NCI-H82 treated with DMSO at 0.1 percent for 48 hours (cell line): ENCODE measurements at regions not wholly inside any gene's neighbourhood (a gene's known extent, or its start where the extent isn't known, plus 50 kb on each side); places are given as distances from the start of the nearest gene placed in this dataset.
A peak's percentile ranks its signal among the peaks of the same experiment; 100 is the strongest.

Source experiments
- DNase-seq: peaks from one replicate; lab custom pipeline; 2025; ENCODE audit not compliant: unreplicated experiment; lab: John Stamatoyannopoulos, UW

DNA sequence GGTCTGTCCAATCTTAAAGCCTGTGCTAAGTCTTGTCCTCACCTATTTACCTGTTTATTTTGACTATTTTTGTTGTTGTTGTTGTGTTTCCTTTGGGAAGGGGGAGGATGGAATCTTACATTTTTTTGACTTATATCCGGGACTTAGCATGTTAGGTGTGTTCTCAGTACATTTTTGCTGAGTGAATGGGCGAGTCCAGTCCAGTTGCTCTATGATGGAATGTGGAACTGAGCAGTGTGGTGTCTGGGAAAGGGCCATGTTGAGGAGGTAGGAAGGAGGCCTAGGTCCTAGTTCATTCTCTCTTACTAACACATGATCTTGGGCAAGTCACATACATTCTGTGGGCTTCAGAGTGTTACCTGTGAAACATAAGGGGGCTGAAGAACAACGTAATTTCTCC, 80.9 kb upstream of the SLC38A2 start:
- DNase-seq = no peak

DNA sequence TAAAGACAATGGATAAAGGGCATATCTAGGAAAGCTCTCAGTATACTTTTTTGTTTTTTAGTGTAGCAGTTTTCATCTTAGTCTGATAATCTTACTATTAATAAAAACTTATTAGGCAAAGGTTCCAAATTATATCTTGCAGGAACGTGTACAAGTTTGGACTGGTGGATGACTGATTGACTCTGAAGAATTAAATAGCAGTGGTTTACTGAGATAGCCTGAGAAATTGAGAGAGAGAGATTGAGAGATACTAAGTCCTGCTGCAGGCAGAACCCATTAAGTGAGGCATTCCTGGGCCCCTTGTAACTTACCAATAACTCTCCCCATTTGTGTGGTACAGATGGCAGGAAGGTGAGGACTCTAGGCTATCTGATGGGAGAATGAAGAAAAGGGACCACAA, 80.2 kb upstream of the SLC38A2 start:
- DNase-seq = no peak

DNA sequence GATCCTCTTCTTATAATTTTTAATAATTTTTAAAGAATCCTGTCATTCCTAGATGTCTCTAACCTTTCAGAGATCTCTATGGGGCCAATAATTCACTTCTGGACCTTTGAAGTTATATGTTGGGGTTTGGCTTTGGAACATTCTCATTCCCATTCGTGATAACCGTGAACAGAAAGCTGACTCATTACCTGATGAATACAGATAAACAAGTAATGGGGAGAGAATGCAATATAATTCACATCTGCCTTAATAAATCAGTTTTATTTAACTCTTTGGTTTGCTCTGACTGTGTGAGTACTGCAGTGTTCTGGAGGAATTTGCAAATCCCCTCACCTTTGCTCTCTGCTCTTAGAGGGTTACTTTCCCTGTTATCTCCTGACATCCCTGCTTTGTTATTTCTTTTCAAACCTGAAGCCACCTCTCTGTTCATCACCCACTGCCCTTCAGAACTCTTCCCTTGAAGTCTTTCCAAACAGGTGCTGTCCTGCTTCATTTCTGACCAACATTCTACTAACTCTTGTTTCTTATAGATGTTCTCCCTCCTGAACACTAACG, 79.6 kb upstream of the SLC38A2 start:
- DNase-seq = no peak

DNA sequence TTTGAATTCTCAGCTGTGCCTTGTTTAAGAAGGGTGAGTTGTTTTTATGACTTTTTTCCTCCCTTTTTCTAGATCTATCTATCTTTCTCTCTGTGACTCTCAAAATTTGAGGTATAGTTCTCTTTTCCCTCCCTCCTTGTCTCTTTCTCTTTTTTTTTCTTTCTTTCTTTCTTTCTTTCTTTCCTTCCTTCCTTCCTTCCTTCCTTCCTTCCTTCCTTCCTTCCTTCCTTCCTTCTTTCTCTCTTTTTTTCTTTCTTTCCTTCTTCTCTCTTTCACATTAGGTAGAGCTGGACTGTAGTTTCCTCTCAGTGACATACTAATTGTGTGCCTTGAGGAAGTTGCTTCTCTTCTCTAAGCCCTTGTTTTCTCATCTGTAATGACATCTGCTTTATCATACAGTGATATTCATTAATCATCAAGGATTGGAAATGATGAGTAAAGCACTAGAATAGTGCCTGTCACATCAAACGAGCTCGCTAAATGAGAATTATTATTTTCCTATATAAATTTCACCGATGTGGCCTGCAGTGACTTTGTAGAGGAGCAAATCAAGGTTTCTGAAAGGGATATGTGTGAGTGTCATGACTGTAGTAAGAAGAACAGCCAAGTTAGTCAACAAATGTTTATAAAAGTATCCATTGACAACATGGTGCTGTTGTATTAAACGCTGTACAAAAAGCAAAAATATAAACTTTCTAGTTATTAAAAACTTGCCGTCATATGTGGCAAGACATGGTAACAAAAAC, 78.9 kb upstream of the SLC38A2 start:
- no peak for DNase-seq

DNA sequence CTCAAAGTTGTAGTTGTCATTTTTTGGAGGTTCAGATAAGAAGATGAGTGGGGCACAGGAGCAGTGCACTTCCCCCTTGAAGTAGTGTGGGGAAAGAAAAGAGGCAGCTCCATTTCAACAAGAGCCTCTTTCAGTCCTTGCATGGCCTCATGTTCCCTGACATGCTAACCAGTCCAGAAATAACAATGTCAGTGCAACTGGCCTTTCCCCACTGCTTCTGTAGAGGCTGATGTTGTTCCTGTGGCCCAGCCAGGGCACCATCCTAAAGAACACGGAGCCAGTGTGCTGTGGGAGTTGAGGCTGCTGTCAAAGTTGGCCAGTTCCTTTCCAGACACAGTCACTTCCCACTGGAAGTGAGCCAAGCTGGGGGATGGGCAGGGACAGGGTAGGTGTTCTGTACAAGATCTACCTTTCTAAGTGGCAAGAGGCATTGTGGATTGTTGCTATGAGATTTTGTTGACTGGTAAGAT, 77.7 kb upstream of the SLC38A2 start:
- no peak for DNase-seq

DNA sequence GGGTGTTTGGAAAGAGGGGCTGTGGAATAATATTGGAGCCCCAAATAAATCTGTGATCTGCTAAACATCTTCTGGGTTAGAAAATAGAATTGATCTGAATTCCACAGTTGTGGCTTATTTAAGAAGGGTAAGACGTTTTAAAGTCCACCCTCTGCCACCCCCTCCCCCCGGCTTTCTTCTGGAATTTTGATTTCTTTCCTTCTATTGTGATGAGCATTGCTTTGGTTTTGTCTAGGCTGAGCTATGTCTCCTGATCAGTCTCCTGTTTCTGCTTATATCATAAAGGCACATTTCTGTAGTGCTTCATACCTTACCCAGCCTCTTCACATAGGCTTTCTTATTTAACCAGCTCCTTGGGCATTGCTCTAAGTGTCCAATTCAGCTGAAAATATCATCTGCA, 77.3 kb upstream of the SLC38A2 start:
- DNase-seq = no peak

DNA sequence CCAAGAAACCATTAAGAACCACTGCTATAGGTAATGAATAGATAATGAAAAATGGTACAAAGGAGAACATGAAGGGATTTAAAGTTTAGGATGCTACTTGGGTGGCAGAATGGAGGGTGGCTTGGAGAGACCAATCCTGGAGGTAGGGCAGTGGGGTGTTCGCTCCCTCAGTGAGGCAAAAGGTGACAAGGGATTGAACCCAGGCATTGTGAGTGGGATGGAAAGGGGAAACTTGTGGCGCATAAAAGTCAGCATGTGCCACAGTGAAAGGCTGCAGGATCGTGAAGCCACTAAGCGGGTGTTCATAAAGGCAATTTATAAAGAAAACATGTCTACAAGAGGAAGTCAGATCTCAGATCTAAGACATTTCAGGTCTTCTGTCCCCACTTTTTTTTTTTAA, 76.7 kb upstream of the SLC38A2 start:
- no peak for DNase-seq

DNA sequence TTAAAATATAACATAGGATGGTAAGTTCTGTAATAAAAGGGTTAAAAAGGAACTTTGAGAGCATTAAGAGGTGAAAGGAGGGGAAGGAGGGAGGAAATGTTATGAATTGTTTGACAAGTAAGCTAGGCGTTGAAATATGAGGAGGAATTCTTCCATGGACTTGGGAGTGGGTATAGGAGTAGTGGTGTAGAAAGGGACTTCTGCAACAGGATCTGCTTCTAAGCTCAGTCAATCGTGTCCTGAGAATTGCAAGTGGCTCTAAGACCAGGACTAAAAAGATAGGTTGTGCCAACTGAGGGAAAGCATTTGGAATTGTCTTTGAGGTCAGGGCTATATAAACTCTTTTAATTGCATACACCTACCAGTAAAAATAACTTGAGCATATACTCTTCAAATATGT, 74.1 kb upstream of the SLC38A2 start:
- DNase-seq = no peak

DNA sequence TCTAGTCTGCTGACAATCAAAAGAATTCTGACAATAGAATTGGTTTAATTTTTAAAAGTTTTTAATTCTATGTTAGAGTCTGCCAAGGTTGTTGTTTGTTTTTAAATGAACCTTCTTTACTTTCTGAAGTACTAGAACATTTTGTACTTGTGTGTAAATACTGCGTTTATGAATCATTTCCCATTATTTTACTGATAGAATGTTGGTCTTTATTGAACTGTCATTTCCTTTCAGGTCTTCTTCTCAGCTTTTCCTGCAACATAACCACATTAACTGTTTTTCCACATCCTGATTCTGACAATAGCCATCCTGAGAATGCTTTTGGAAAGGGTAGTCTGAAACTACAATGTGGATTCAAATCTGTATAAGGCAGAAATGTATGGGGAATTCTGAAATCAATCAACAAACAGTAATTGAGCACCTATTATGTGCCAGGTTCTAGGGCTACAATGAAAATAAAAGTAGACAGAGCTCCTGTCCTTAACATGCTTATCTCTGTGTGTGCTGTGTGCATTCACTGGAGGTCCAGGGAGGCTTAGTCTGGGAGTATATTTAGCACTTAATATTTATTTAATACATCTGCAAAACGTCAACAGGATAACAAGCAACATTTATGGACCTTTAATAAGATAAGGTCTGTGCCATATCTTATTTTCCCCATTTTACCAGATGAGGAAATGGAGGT, 73.1 kb upstream of the SLC38A2 start:
- DNase-seq = no peak

DNA sequence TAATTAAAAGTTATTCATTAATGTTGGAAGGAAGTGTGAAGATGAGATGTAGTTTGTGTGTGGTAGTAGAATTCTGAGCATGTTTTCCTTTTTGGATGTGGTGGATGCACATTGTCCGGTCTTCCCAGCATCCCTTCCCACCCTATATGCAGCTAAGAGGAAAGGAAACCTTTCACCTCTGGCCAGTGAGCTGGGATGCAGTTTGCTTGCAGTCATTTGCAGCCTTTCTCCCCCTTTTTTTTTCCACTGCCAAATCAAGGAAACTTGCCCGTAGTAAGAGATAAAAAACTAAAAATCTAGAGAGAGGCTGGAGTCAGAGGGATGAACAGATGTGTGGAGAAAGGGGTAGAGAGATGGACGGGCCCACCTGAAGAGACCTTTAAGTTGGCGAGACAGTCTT, 72.5 kb upstream of the SLC38A2 start:
- DNase-seq = no peak

DNA sequence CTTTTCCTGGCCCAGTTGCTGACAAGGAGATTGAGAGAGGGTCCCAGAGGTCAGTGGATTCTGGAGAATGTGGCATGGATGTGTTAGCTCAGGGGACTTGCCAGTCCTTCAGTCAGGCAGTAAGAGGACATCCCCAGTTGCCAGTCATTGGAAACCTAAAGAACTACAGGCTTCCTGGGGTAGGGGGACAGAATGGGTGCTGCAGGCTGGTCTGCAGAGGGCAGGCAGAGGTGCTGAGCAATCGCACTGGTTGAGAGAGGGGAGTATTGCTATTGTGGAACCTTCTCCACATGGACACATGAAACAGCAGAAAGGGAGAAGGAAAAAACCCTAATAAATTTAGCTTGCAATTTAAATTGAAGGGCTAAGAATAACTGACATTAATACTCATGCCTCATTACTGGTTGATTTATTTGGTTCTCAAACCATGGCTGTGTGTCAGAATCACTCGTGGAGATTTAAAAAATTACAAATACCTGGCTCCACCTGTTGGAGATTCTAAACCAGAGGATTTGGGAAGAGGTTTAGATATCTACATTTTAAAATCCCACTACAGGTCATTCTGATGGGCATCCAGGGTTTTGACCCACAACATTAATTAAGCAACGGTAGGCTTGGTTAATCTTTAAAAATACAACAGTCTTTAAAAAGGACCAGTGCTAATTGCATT, 71.2 kb upstream of the SLC38A2 start:
- no peak for DNase-seq

DNA sequence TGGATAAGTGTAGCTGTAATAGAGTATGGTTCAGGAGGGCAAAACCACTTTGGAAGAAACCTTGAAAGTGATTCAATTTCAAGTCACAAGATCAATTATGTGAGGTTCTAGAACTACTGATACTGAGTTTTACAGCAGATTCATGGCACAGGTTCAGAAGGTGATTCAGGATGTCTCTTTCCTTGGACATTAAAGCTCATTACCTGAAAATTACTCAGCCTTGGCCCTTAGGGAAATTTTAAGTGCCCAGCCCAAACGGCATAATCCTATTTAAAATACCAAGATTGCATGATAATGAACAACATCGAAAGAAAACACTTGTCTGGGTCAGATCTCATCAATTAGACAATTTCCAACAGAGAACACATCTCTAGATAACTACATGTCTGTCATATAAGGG, 70.2 kb upstream of the SLC38A2 start:
- no peak for DNase-seq

DNA sequence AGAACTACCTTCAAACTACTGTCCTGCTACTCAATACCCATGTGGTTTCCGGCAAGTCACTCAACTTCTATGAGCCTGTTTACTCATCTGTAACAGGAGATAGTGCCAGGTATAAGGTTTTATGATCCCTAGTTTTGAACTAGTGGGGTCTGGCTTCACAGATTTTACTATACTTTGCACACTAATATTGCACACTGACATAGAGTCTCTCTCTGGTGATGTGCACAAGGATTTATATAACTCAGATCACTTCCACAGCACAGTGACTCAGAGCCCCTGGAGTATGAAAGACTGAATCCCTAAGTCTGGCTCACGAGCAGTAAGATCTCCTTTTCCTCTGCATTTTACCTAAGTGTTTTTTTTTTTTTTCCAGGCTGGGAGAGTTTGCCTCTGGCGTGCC, 69.7 kb upstream of the SLC38A2 start:
- no peak for DNase-seq

DNA sequence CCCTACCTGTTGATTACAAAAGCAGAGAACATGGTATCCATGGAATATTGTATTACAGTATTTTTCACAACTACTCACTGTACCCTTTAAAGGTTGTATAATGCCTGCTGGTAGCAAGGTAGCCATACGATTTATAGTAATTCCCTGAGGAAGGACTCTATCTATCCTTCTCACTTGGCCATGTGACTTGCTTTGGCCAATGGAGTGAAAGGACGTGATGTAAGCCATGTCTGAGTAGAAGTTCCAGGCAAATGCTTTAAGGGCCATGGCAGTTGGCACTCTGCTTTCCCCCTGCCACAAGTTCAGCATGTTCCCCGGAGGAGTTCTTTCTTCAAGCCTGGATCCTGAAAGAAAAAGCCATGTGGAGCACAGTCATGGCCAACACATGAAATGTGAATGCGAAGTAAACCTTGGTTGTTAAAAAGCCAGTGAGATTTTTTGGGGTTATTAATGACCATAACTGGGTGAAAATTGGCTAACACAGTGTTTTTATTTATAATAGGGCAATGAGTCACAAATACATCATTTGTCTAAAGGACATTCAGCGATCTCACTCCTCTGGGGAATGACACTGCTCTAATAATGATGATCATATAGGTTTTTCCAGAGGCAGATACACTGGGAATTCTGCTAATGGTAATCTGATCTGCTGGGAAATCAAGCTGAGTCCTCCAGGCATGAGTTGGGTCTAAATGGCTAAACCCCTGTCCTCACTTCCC, 67.4 kb upstream of the SLC38A2 start:
- DNase-seq = peak; percentile 88

DNA sequence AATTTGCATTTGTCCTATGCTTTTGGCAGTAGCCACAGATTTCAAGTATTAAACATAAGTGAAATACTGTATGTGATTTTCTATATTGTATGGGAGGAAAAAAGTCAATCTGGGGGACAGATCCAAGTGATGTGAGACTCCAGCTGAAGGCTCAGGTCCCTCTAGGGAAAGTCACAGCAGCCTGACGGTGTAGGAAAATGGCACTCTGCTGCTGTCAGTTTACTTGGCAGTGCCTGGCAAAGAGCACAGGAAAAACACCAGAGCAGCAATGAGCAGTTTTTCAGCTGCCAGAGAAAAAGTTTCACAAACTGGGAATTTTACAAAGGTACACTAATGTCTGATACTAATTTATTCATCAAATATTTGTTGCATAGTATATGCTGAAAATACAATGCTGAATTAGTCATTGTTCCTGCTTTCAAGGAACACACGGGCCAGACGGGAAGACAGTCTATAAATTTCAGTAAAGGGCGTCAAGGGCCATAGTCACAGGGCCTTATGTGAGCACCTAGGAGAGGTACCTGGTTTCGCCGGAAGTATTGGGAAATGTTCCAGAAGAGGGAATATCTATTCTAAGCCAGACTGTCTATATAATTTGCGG, 66.2 kb upstream of the SLC38A2 start:
- DNase-seq = no peak

DNA sequence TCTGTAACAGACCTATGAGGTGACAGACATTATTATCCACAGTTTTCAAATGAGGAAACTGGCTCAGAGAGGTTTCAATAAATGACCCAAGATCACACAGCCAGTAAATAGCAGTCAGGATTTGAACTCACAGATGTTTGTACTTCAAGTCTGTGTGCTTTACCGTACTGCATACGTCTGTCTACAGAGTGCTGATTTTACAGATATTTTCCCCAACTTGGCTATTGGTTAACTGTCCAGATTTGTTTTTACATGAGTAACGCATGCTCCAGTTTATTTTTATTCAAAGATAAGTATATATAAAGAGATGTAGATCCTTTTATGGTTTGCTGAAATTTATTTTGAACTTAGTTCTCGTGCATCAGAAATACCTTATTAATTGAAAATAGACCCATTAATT, 65.7 kb upstream of the SLC38A2 start:
- DNase-seq = no peak

DNA sequence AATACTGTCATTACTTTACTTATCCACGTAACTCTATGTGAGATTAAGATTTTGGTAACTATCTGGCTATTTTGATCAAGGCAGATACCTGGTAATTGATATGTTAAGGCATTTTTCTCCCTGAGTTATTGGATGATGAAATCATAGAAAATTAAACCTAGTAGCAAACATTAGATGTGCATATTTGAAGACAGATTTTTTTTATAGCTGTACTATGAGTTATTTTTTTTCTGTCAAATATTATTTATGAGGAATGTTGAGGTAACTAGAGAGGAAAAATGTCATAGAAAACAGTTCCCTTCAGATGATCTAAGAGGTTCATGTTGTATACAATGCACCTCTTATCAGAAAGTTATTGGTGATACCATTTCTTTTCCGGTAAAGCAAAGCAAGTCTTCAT, 64.9 kb upstream of the SLC38A2 start:
- DNase-seq = no peak

DNA sequence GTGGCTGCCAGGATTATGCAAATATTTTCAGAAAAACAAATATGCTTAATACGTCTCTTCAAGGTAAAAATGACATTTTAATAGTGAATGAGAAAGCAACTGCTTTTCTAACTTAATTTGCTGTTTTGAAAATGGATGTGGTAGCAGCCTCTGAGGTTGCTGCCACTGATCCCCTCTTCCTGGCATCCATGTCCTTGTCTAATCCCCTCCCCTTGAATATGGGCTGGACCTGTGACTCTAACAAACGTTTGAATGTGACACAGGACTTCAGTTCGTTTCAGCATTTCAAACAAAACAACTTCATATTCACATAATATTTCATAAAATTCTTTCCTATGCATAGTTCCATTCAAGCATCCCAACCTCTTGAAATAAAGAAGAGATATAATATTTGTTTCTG, 64.2 kb upstream of the SLC38A2 start:
- DNase-seq = peak; percentile 39

DNA sequence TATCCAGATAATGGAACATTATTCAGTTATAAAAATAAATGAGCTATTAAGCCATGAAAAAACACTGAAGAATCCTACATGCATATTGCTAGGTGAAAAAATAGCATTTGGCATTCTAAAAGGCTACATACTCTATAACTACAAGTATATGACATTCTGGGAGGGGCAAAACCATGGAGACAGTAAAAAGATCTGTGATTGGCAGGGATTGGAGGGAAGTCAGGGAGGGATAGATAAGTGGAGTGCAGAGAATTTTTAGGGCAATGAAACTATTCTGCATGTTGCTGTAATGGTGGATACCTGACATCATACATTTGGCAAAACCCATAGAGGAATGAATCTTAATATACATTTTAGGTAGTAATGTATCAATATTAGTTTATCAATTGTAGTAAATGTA, 63.1 kb upstream of the SLC38A2 start:
- DNase-seq = no peak

DNA sequence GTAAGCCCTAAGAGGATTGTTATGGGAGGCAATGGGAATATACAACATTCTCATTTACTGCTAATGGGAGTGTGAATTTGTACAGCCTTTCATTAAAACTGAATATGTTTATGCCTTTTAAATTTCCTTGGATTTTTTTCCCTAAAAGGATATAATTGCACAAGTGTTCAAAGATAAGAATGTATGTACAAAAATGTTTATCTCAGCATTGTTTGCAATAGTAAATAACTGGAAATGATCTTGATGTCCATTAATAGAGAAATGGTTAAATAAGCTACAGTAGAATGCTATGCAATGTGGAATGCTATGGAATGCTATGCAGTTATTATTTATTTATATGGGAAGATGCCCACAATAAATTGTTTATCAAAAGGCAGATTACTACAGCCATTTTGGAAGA, 62.5 kb upstream of the SLC38A2 start:
- DNase-seq = no peak

DNA sequence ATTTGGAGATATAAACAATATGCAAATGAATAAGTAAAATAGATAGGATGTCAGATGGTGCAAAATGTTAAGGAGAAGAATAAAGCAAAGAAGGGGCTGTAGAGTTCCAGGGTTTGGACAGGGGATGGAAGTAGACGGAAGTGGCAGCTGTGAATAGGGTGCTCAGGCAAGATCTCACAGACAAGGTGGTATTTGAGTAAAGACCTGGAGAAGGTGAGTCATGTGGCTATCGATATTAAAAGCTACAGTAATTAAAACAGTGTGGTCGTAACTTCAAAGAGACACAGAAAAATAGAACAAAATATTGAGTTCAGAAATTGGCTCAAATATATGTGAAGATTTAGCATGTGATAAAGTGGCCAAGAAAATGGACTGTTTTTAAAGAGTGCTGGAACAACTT, 61.3 kb upstream of the SLC38A2 start:
- no peak for DNase-seq
